ENCODE measurements at regions not wholly inside any gene's neighbourhood (a gene's known extent, or its start where the extent isn't known, plus 50 kb on each side); places are given as distances from the start of the nearest gene placed in this dataset.
"Not testable (repeated sequence)": the region's sequence is repeated elsewhere in the genome, so short reads cannot be mapped to it uniquely, and the experiment has no call there.

DNA sequence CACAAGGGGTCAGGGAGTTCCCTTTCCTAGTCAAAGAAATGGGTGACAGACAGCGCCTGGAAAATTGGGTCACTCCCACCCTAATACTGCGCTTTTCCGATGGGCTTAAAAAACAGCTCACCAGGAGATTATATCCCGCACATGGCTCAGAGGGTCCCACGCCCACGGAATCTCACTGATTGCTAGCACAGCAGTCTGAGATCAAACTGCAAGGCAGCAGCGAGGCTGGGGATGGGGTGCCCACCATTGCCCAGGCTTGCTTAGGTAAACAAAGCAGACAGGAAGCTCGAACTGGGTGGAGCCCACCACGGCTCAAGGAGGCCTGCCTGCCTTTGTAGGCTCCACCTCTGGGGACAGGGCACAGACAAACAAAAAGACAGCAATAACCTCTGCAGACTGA lies 56.4 kb upstream of the SLC22A9 start:
- H3K27ac Mint-ChIP-seq, ATAC-seq, DNase-seq, H3K4me3 Mint-ChIP-seq, H3K4me1 Mint-ChIP-seq, POLR2A ChIA-PET: not testable (repeated sequence)
- peaks cover 3 to 56% (median 25%) of the 10 kb centered on the region in 5 donors for H3K27me3 Mint-ChIP-seq
- H3K36me3 Mint-ChIP-seq = peaks cover 2 to 33% (median 20%) of the 10 kb centered on the region in 3 donors
- peaks cover 7 to 58% (median 31%) of the 10 kb centered on the region in 9 donors for H3K9me3 Mint-ChIP-seq

DNA sequence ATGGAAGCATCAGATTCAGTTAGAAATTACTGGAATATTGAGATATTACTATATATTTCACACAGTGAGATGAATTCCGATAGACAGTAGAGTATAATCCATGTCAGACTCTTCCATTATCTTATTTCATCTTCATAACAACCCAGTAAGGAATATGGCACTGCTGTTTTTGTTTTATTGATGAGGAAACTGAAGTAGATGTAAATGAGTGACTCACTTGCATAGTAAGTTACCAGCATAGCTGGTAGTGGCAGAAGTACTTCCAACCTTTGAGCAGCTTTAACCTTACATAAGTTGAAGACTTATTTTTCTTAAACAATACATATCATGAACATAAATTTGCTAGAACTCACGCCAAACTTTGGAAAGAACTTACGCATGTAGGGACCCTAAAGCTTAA lies 54.9 kb upstream of the SLC22A25 start:
- POLR2A ChIA-PET = no interaction called here
- H3K27me3 Mint-ChIP-seq = peaks cover 2 to 50% (median 22%) of the 10 kb centered on the region in 5 donors
- no peak overlapping the region for H3K4me3 Mint-ChIP-seq
- H3K36me3 Mint-ChIP-seq = peaks cover 2 to 29% (median 2%) of the 10 kb centered on the region in 3 donors
- peaks cover 2 to 29% (median 19%) of the 10 kb centered on the region in 9 donors for H3K9me3 Mint-ChIP-seq
- no peak for DNase-seq
- H3K27ac Mint-ChIP-seq = no peak overlapping the region
- no peak for ATAC-seq
- H3K4me1 Mint-ChIP-seq = no peaks in the 10 kb centered on the region

Data from naive thymus-derived CD8-positive, alpha-beta T cell (primary cell).